Endodermal cell (in vitro differentiated cells): ENCODE measurements at regions not wholly inside any gene's neighbourhood (a gene's known extent, or its start where the extent isn't known, plus 50 kb on each side); places are given as distances from the start of the nearest gene placed in this dataset.
A peak's percentile ranks its signal among the peaks of the same experiment; 100 is the strongest.

ENCODE experiments used
- DNase-seq: peaks from one replicate; pipeline ENCODE4 v3.0.0-alpha.2; 2017
- H3K27ac ChIP-seq: 2 replicates; pipeline ENCODE4 v1.5.1; 2013; ENCODE audit warnings: mild to moderate bottlenecking, low read depth, low read length, moderate library complexity
- H3K27me3 ChIP-seq: 2 replicates; pipeline ENCODE4 v1.6.1; 2013; ENCODE audit warnings: mild to moderate bottlenecking, low read length, moderate library complexity; ENCODE audit not compliant: insufficient read depth, control insufficient read depth, poor library complexity, severe bottlenecking
- H3K36me3 ChIP-seq: 2 replicates; pipeline ENCODE4 v1.7.0; 2013; ENCODE audit warnings: mild to moderate bottlenecking, low read length, moderate library complexity; ENCODE audit not compliant: control insufficient read depth, insufficient read depth
- H3K4me1 ChIP-seq: one replicate; pipeline ENCODE4 v1.7.0; 2013; ENCODE audit warnings: low read length; ENCODE audit not compliant: control insufficient read depth, insufficient read depth
- H3K4me3 ChIP-seq: 2 replicates; pipeline ENCODE4 v1.5.1; 2013; ENCODE audit warnings: mild to moderate bottlenecking, low read length, moderate library complexity
- H3K9ac ChIP-seq: 2 replicates; pipeline ENCODE4 v1.6.1; 2013; ENCODE audit warnings: mild to moderate bottlenecking, low read length, moderate library complexity; ENCODE audit not compliant: poor library complexity, severe bottlenecking; ENCODE audit errors: extremely low read depth
- H3K9me3 ChIP-seq: 2 replicates; pipeline ENCODE4 v1.6.1; 2013; ENCODE audit warnings: mild to moderate bottlenecking, low read length, moderate library complexity; ENCODE audit not compliant: control insufficient read depth
- H3K27ac Mint-ChIP-seq: 2 replicates; pipeline ENCODE4 v1.8.0; 2020; ENCODE audit warnings: mixed read lengths
- H3K27me3 Mint-ChIP-seq: 2 replicates; pipeline ENCODE4 v1.8.0; 2021; ENCODE audit warnings: mild to moderate bottlenecking, mixed read lengths; ENCODE audit not compliant: insufficient read depth
- H3K36me3 Mint-ChIP-seq: 2 replicates; pipeline ENCODE4 v1.8.0; 2020; ENCODE audit warnings: low read depth, mixed read lengths
- H3K4me1 Mint-ChIP-seq: 2 replicates; pipeline ENCODE4 v1.8.0; 2020; ENCODE audit warnings: mixed read lengths
- H3K4me3 Mint-ChIP-seq: 2 replicates; pipeline ENCODE4 v1.8.0; 2020; ENCODE audit warnings: mild to moderate bottlenecking, moderate library complexity, mixed read lengths
- H3K9me3 Mint-ChIP-seq: 2 replicates; pipeline ENCODE4 v1.8.0; 2020; ENCODE audit warnings: mild to moderate bottlenecking, mixed read lengths
- CTCF ChIP-seq: fragments of 200-600 bp; sonication (generic); conservative IDR thresholded peaks from 2 replicates; pipeline ENCODE4 v1.5.0; 2021; ENCODE audit warnings: antibody characterized with exemption, mild to moderate bottlenecking
- WGBS, 2 experiments: methylation state at CpG; one replicate each; pipeline versions ENCODE4 v1.1.5 to v1.1.7; 2013; ENCODE audit warnings: missing lambda C conversion rate in 2 of 2, mixed read lengths in 1 of 2; ENCODE audit not compliant: insufficient coverage in 1 of 2, insufficient read length in 1 of 2; 5-methylcytosine and 5-hydroxymethylcytosine counted together

- H3K9me3 Mint-ChIP-seq: no peaks in the 10 kb centered on the region
- no peak overlapping the region for H3K27ac Mint-ChIP-seq
Measured at GRCh38 chr2:150137338-150138069, 350.0 kb downstream of the RND3 start.

DNA sequence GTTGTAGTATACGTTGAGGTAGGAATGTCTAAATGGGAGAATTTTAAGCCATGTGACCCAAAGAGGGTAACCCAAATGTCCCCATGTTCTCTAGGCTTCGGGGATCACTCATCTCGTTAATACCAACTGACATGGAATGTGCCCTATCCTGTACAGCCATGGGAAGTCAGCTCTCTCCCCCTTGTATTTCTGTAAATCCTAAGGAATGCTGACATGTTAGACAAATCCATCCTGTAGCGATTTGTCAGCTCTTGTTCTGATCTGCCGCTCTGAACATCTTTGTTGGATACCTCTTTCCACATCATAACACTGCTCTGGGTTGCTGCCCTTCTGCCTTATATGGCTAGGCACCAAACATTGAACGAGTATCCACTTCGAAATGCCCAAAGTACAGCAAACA lies 350.6 kb downstream of the RND3 start:
- Histone ChIP-seq H3K4me1 (no peaks in the 10 kb centered on the region), H3K4me3 (no peak overlapping the region), H3K36me3 (no peaks in the 10 kb centered on the region), H3K27ac (no peak overlapping the region), H3K9me3 (no peaks in the 10 kb centered on the region), H3K9ac (no peak overlapping the region), H3K27me3 (no peaks in the 10 kb centered on the region)
- H3K36me3 Mint-ChIP-seq: no peaks in the 10 kb centered on the region
- WGBS, 2 experiments: 74 to 94% methylated on average over 5 to 7 of the region's 7 CpGs
- H3K4me1 Mint-ChIP-seq: peaks cover 13% of the 10 kb centered on the region
- no peak for DNase-seq
- no peaks in the 10 kb centered on the region for H3K9me3 Mint-ChIP-seq
- no peak for TF ChIP-seq CTCF
- H3K4me3 Mint-ChIP-seq: no peak overlapping the region
- H3K27ac Mint-ChIP-seq: no peak overlapping the region
- H3K27me3 Mint-ChIP-seq: peaks cover 8% of the 10 kb centered on the region

More at GRCh38 chr2:150137338-150138069, 350.0 kb downstream of the RND3 start:
- Histone ChIP-seq H3K4me3 (no peak overlapping the region), H3K36me3 (no peaks in the 10 kb centered on the region), H3K27ac (no peak overlapping the region), H3K9ac (no peak overlapping the region), H3K4me1 (no peaks in the 10 kb centered on the region), H3K9me3 (no peaks in the 10 kb centered on the region), H3K27me3 (no peaks in the 10 kb centered on the region)
- 96 to 100% methylated on average over 2 to 5 of the region's 5 CpGs for WGBS, 2 experiments
- Mint-ChIP-seq H3K4me3 (no peak overlapping the region), H3K36me3 (no peaks in the 10 kb centered on the region), H3K27me3 (peaks cover 8% of the 10 kb centered on the region), H3K4me1 (peaks cover 13% of the 10 kb centered on the region)
- no peak for DNase-seq
- TF ChIP-seq CTCF: no peak

DNA sequence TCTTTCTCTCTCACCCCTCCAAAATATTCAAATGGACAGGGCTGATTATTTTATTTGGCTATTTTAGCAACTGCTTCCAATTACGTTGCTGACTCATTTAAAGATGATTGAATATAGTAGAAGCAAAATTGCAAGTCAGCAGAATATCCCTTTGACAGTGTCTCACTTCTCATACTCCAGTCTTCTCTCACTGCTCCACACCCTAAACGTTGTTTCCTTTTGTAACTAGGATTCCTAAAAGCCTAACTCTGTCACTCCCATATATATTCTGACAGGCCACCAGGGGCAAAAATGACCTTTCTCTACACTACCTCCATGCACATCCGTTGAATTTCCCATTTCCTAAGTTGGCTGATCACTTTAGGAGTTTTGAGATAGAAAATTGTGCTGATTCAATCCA lies 351.1 kb downstream of the RND3 start:
- no peaks in the 10 kb centered on the region for H3K9me3 ChIP-seq
- H3K36me3 ChIP-seq: no peaks in the 10 kb centered on the region
- no peaks in the 10 kb centered on the region for H3K9me3 Mint-ChIP-seq
- H3K4me1 Mint-ChIP-seq: peaks cover 13% of the 10 kb centered on the region
- no peak overlapping the region for H3K27ac Mint-ChIP-seq
- no peak overlapping the region for H3K9ac ChIP-seq
- WGBS, 2 experiments: 87 to 88% methylated on average over 1 to 2 of the region's 3 CpGs
- H3K27me3 ChIP-seq: no peaks in the 10 kb centered on the region
- no peak overlapping the region for H3K4me3 Mint-ChIP-seq
- no peak for DNase-seq
- no peaks in the 10 kb centered on the region for H3K36me3 Mint-ChIP-seq
- no peak overlapping the region for H3K27ac ChIP-seq
- no peak overlapping the region for H3K4me3 ChIP-seq
- peak; percentile 53 for TF ChIP-seq CTCF
- no peaks in the 10 kb centered on the region for H3K4me1 ChIP-seq
- peaks cover 8% of the 10 kb centered on the region for H3K27me3 Mint-ChIP-seq
